Calu3 (cell line): ENCODE measurements at regions not wholly inside any gene's neighbourhood (a gene's known extent, or its start where the extent isn't known, plus 50 kb on each side); places are given as distances from the start of the nearest gene placed in this dataset.

Experiments
- BruUV-seq: library from RNA; stranded (reverse); fragments of 400-500 nt; replicated peaks from 2 replicates; lab custom pipeline; 2021; lab: Mats Ljungman, UMichigan
- CTCF ChIA-PET: fragments of 300-600 bp; sonication (Branson Sonifier 250); formaldehyde crosslinking; loops from one replicate; lab custom pipeline; 2022; ENCODE audit warnings: antibody characterized with exemption; lab: Charles Lee
- DNase-seq: peaks from one replicate; pipeline ENCODE4 v3.0.0; 2022
- H3K27ac Mint-ChIP-seq: one replicate; pipeline ENCODE4 v1.8.0; 2022; ENCODE audit warnings: mixed read lengths; ENCODE audit not compliant: unreplicated experiment
- H3K27me3 Mint-ChIP-seq: one replicate; pipeline ENCODE4 v1.8.0; 2022; ENCODE audit warnings: mixed read lengths; ENCODE audit not compliant: unreplicated experiment
- H3K36me3 Mint-ChIP-seq: one replicate; pipeline ENCODE4 v1.8.0; 2022; ENCODE audit warnings: mild to moderate bottlenecking, moderate library complexity, mixed read lengths; ENCODE audit not compliant: insufficient read depth, unreplicated experiment
- H3K4me1 Mint-ChIP-seq: one replicate; pipeline ENCODE4 v1.8.0; 2022; ENCODE audit warnings: mild to moderate bottlenecking, low read depth, mixed read lengths; ENCODE audit not compliant: unreplicated experiment
- H3K4me3 Mint-ChIP-seq: one replicate; pipeline ENCODE4 v1.8.0; 2022; ENCODE audit warnings: mild to moderate bottlenecking, low read depth, moderate library complexity, mixed read lengths; ENCODE audit not compliant: unreplicated experiment
- H3K9me3 Mint-ChIP-seq: one replicate; pipeline ENCODE4 v1.8.0; 2022; ENCODE audit warnings: low read depth, mixed read lengths; ENCODE audit not compliant: unreplicated experiment
- intact Hi-C: fragments of 100-400 bp; cut with micrococcal nuclease; formaldehyde crosslinking; loops from one replicate; pipeline ENCODE4 v1.10.0; 2022; ENCODE audit not compliant: unreplicated experiment
- TF ChIP-seq, protein P1 (sequence below): fragments of 200-600 bp; IDR thresholded peaks from one replicate; pipeline ENCODE4 v1.8.0; 2022; ENCODE audit warnings: antibody characterized with exemption; ENCODE audit not compliant: unreplicated experiment

DNA sequence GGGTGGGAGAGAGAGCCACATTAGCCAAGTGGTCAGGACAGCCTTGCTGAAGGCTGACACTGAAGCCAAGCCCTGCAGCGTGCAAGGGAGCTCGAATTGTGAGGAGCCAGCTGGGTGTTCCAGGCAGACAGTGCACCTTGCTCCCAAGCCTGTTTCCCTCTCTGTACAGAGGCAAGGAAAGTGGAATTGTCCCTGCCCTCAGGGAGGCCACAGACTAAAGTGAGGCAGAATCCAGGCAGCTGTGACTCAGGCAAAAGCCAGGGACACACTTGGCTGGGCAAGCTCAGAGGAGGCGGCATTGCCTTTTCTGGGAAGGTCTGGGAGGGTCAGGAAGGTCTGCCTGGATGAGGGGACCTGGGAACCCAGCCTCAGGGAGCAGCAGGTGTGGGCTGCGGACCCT, 50.2 kb upstream of the LMX1B start:
- Mint-ChIP-seq H3K9me3 (no peaks in the 10 kb centered on the region), H3K4me3 (no peak overlapping the region), H3K27me3 (peaks cover 93% of the 10 kb centered on the region), H3K4me1 (no peaks in the 10 kb centered on the region), H3K36me3 (no peaks in the 10 kb centered on the region), H3K27ac (no peak overlapping the region)
- TF ChIP-seq, protein P1, sequence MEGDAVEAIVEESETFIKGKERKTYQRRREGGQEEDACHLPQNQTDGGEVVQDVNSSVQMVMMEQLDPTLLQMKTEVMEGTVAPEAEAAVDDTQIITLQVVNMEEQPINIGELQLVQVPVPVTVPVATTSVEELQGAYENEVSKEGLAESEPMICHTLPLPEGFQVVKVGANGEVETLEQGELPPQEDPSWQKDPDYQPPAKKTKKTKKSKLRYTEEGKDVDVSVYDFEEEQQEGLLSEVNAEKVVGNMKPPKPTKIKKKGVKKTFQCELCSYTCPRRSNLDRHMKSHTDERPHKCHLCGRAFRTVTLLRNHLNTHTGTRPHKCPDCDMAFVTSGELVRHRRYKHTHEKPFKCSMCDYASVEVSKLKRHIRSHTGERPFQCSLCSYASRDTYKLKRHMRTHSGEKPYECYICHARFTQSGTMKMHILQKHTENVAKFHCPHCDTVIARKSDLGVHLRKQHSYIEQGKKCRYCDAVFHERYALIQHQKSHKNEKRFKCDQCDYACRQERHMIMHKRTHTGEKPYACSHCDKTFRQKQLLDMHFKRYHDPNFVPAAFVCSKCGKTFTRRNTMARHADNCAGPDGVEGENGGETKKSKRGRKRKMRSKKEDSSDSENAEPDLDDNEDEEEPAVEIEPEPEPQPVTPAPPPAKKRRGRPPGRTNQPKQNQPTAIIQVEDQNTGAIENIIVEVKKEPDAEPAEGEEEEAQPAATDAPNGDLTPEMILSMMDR: no peak
- no TSS peak for BruUV-seq
- intact Hi-C loops: no loop called here
- CTCF ChIA-PET: interaction anchor here (0.7 kb wide), 1 partner anchor 218 kb away, joined by 3 read pairs; no protein-coding TSS in a partner anchor
- no peak for DNase-seq
